ENCODE measurements at regions not wholly inside any gene's neighbourhood (a gene's known extent, or its start where the extent isn't known, plus 50 kb on each side); places are given as distances from the start of the nearest gene placed in this dataset.
"Not testable (repeated sequence)": the region's sequence is repeated elsewhere in the genome, so short reads cannot be mapped to it uniquely, and the experiment has no call there.

DNA sequence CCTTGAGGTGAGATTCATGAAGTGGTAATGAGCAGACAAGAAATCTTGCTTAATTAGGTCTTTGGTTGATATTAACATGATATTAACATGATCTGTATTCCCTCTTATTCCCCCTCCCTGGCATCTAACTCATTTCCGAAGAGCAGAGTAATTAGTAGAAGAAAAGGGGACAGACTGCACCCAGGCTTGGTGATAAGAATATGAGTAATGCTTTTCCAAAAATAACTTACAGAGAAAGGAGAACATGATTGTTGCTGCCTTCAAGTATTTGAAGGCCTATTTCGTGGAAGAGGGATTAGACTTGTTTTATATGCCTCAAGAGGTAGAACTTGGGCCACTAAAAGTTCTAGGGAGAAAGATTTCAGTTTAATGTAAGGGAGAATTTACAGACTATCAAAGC, 130.6 kb upstream of the ATP5MC3 start:
- DNase-seq = no peak

DNA sequence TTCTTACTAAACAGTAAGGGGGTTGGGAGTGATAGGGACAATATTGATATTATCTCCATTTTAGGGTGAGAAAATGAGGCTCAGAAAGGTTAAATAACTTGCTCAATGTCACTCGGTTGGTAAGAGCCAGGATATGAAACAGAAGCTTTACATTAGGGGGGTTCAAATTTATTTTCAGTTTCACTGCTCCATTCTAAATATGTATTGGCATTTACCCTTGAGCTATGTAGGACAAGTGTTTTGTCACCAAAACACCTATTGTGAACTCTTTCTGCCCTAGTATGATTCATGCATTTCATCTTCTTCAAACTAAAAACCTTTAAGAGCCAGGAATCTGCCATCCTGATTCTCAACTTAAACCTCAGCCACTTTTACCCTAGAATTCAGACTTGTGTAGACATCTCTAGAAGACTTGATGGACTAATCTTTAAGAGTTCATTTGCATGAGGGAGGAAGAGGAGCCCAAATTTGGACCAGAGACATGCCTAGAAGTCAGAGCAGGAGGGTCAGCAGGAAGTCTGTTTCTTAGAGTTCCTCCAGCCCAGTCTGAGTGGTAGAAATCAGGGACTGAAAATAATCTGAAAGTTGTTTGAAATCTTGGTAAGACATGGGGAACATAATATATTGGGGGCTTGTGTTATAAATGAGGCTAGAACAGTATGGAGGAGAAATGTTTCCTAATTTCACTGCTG, 129.4 kb upstream of the ATP5MC3 start:
- no peak for DNase-seq

DNA sequence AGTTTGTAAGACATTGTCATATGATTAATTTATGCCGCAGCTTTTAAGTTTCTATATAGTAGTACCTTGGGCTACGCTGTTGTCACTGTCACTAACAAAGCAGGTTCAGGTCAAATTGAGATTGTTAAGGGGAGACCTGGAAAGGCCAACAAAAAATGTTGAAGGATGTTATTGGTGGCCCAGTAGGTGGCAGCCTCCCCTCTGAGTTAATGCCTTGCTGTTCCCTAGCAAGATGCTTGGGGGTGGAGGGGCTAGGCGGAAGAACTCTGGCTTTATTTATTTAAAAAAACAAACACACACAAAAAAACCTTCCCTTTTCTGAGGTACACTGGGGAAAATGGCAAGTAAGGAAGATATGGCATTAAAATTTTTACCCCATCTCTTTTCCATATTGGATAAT, 128.3 kb upstream of the ATP5MC3 start:
- peak; percentile 69 for DNase-seq

DNA sequence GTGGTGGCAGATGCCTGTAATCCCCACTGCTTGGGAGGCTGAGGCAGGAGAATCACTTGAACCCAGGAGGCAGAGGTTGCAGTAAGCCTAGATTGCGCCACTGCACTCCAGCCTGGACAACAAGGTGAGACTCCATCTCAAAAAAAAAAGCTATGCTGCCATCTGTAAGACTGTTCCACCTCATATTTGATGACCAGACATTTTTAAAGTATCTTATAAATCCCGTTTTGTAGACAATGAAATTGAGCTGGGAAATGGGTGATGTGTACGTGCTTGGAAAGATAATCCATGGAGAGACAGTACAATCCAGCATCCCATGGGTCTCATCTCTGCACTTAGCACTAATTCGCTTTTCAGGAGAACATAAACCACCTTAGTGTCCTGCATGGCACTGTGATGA, 126.5 kb upstream of the ATP5MC3 start:
- no peak for DNase-seq

DNA sequence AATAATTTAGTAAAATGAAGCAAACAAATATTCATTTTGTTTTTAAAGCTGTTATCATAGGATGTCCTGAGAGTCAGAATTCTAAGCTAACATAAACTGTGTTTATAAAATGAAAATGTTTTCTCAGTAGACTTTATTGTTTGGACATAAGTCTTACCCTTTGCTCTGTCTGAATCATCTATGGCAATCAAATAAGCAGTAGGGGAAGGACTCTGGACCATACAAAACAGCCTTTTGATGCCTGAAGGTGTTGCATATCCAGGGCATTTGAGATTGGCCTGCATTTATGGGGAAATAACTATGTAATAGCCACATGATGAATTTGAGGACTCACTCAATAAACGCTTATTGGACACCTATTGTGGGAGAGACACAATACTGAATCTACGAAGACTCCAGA, 123.0 kb upstream of the ATP5MC3 start:
- DNase-seq = no peak

DNA sequence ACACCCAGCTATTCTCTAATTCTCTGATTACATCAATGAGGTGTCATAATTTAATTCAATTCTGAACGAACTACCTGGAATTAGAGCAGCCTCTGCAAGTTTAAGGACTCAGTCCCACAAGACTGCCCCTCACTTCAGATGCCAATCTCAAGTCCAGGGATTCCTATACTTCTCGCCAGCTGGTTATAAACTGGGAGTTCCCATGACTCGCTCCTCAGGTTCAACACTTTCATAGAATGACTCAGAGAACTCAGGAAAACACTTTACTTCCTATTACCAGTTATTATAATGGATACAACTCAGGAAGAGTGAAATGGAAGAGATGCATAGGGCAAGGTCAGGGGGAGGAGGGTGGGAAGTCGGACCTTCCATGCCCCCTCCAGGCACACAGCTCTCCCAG, 112.3 kb upstream of the ATP5MC3 start:
- DNase-seq = no peak

DNA sequence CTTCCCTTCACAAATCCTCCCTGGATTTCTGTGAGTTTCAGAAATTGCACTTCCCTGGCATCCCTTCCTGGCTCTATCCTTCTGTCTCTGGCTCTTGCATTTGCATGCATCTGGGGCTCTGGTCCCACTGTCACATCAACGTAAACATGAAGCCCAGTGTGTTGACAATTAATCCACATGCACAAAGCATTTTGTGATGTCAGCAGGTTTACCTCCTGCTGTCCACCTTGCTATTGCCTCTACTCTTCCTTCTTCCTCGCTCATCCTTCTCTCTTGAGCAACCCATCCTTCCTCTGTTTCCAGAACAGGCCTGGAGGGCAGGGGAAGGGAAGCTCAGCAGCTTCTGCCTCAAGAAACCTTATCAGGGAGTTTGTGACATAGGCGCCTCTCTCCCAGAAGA, 111.7 kb upstream of the ATP5MC3 start:
- DNase-seq = no peak

DNA sequence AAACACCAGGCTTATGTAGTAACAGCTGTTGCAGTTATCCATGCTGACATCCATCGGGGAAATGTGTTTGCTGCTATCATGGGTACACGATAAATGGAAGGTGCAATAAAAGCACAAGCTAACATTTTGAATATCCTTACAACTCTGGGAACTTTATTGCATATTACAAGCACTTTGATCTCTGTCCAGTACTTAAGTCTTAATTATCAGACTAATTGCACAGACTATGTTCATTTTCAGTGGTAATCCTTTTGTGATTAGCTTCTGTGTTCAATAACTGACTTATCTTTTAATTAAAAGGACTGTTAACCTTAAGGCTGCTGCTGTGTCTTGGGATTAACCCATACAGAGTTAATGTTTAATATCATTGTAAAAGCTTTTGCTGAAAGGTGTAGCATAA, 101.4 kb upstream of the ATP5MC3 start:
- DNase-seq = no peak

DNA sequence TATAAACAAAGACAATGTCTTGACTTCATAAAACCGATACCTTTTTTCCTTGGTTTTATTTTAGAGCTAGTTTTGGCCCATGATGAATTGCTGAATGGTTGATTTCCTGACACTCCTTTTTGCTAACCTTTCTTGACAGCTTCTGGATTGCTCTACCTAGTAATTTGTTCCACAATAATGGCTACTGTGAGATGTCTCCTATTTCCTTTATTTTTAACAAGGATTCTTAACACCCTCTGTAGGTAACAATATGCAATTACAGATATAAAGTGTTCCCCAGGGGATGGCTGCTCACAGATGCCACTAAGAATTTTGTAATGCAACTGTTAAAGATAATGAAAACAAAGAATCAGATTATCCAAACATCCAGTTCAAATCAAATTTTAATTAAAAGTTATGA, 100.8 kb upstream of the ATP5MC3 start:
- DNase-seq = peak; percentile 81

DNA sequence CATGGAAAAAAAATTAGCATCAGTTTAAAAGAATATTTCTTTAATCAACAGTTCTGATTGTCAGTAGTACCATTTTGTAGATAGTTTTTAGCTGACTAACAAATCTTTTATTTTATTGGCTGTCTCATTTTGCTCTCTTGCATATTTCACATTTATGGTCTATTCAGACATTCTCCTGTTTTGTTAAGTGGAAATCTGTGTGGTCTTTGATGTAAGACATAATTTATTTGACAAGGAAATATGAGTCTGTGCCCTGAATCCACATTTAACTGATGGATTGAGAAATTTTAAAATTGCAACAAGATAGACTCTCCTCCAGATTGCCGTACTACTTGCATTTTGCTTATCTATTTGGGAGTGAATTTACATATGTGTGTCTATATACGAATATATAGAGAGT, 96.3 kb upstream of the ATP5MC3 start:
- DNase-seq = no peak

DNA sequence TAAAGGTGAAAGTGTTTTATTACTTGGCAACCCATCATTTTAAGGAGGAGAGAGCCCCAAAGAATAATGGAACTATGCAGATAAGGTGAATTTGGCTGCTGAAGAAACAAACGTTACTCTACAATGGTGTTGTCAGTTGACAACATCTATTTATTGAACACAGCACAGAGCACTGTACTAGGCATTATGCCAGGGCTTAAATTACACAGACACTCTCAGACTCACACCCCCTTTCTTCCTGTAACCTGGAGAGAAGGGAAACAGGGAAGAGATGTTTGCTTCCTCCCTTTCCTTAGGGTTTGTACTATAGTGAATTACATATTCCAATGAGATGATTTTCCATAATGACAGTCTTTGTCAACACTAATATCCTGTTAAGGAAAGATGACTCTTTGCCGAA, 94.0 kb upstream of the ATP5MC3 start:
- peak; percentile 63 for DNase-seq

DNA sequence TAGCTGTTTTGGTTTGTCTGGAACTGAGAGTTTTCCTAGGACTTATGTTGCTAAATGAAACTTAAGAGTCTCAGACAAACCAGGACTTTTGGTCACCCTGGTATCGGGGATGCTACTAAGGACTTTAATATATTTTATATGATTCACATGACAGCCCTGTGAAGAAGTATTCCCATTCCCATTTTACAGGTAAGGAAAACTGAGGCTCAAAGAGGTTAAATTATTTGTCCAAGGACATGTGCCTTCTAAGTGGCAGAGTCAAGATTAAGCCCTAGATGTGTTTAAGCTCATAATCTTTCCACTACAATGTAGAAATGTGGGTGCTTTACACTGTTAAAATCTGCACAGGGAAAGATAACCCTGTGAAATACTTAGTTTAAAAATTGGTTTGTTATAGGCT, 77.7 kb upstream of the ATP5MC3 start:
- DNase-seq = no peak

DNA sequence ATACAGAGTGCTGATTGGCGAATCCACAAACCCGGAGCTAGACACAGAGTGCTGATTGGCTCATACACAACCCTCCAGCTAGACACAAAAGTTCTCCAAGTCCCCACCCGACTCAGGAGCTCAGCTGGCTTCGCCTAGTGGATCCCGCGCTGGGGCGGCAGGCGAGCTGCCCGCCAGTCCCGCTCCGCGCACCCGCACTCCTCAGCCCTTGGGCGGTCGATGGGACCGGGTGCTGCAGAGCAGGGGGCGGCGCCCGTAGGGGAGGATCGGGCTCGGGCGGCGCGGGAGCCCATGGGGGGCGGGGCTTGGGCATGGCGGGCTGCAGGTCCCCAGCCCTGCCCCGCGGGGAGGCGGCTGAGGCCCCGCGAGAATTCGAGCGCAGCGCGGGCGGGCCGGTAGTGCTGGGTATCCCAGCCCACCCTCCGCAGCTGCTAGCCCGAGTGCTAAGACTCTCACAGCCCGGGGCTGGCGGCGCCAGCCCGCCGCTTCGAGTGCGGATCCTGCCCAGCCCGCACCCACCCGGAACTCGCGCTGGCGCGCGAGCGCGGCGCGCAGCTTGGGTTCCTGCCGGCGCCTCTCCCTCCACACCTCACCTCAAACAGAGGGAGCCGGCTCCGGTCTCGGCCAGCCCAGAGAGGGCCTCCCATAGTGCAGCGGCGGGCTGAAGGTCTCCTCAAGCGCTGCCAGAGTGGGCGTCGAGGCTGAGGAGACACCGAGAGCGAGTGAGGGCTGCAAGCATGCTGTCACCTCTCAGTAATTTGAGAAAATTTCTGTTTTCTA, 75.5 kb upstream of the ATP5MC3 start:
- no peak for DNase-seq

DNA sequence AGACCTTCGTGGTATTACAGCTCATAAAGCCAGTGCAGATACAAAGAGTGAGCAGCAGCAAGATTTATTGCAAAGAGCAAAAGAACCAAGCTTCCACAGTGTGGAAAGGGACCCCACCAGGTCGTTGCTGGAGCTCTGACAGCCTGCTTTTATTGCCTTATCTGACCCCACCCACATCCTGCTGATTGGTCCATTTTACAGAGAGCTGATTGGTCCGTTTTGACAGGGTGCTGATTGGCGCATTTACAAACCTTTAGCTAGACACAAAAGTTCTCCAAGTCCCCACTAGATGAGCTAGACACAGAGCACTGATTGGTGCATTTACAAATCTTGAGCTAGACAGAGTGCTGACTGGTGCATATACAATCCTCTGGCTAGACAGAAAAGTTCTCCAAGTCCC, 74.9 kb upstream of the ATP5MC3 start:
- DNase-seq = not testable (repeated sequence)

DNA sequence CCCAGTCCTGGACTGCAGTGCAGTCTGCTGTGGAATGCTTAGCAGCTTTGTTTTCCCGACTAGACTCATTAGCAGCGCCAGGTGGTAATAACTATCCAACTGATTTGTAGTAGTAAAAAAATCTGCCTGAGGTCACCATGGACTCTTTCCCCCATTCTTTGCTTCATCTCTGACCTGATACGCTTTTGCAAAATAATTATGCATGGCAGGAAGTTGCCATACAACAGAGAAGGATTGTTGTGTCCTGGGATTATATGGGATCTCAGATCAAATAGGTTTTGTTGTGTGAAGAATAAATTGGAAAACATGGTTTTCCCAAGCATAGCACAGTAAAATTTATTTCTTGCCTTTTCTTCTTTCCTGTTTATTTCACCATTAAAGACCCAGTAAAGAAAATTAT, 72.4 kb upstream of the ATP5MC3 start:
- no peak for DNase-seq

DNA sequence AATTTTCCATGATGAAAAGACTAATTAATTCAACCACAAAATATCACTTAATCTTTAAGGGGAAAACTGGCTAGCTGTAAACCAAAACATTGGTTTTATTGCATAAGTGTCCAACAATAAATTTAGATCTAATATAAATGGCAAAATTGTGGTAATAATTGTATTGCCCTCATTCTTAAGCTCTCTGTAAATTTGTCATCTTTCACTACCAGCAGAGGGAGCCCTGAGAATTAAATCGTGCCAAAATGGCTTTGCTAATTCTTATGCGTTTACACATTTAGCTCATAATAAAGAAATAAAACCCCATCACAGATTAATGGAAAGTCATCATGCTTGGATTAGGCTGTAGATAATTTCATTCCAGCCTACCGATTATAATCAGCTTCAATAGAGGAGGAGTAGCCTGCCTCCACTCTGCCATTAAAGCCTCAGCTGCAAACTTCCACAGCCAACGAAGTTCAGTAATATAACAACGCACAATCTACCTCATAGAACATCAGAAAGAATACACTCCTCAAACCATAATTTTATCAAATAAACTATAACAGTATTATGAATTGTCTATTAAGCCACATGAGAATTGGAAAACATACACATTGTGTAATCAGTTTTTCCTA, 70.0 kb upstream of the ATP5MC3 start:
- DNase-seq = peak; percentile 41

DNA sequence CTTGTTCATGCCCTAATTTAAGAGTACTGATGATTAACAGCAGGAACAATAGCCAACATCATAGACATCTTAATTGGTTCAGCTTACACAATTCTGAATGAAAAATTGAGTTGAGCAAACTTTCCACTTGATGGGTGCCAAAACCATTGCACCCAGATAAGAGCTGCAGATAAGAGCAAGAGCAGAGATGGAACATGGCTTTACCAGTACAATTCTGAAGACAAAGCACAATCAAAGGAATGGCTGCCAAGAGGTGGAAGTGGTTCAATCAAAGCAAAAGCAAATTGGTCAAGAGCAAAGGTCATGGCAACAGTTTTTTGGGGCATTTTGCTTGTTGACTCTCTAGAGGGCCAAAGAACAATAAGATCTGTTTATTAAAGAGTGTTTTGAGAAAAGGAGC, 65.6 kb upstream of the ATP5MC3 start:
- DNase-seq = no peak

DNA sequence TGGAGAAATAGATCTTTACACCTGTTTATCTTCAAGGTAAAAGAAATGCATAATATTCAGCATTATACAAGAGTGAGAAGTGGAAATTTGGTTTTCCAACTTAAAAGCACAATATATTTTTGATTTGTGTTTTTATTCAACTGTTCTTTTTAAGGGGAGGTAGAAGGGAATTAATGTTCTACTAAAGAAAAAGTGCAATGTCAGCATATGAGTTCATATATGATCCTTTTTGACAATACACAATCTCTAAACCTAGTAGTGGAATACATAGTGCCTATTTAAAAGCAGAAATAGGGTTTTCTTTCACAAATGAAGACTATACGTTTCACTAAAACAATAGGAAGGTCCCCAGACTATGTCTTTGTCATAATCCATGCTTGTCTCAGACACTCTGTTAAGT, 63.2 kb upstream of the ATP5MC3 start:
- no peak for DNase-seq

DNA sequence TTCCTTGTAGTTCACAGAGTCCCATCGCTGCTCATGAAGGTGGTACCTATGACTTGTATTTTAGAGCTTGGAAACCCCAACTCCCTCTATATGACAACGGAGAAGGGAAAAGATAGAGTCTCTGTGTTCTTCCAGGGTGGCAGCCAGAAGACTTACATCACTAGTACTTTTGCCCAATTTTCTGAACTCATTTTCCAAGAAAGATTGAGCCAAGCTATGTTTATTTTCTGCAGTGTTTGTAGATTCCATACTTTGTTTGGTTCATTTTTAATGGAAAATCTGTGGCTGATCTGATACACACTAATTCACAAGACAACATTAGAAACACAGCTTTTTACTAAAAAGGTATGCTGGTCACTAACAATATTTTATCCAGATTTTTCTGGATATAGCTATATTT, 60.2 kb upstream of the ATP5MC3 start:
- no peak for DNase-seq

DNA sequence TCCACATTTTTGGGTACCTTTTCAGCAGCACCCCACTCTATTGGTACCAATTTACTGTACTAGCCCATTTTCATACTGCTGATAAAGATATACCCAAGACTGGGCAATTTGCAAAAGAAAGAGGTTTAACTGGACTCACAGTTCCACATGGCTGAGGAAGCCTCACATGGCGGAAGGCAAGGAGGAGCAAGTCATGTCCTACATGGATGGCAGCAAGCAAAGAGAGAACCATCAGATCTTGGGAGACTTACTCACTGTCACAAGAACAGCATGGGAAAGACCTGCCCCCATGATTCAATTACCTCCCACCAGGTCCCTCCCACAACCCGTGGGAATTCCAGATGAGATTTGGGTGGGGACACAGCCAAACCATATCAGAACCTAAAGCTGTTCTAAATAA, 58.5 kb upstream of the ATP5MC3 start:
- DNase-seq = not testable (repeated sequence)

DNA sequence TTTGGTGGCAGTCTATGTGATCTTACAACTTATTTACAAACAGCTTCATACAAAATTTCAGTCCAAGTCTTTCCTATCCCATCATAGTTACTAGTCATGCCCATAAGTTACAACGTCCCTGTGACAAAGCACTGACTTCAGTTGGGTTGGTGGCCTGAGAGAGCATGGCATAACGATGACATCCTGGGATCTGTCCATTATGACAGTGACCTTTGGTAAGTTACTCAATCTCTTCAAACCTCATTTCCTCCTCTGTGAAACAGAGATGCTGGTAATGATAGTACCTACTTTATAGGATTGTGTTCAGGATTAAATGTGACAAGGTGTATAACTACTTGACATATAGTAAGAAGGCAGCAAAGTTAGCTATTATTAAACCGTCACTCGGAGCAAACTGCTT, 55.4 kb upstream of the ATP5MC3 start:
- no peak for DNase-seq

DNA sequence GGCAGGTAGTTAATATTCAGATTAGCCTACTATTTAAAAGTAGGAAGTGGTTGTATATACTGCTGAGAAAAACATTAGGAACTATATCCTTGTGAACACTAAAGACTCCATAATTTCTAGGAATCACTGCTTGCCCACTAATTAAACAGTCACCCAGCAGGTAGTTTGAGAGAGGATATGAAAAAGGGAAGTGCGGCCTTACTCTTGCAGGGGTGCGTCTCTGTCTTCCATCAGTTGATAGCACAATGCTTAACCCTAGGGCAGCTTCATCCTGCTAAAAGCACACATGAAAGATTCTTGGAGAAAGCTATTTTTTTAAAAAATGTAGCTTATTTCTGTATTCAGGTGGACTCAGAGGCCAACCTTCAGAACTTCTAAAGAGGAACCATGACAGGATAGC, 53.1 kb upstream of the ATP5MC3 start:
- DNase-seq = no peak

DNA sequence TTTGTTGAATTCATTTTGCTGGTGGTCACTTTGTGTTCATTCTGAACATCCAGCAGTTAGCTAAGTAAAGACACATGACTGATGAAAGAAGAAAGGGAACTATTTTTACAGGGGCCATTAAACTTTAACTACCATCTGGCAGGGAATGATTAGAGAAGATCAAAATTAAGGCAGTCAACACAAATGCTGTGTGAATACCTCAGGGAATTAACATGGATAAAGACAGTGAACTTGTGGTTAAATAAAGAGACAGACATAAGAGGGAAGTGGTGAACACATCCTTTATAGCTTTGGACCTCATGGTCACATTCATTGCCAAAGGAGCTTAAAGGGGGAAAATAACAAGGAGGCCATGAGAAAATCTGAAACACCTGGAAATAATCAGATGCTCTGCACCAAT, 52.6 kb upstream of the ATP5MC3 start:
- no peak for DNase-seq

DNA sequence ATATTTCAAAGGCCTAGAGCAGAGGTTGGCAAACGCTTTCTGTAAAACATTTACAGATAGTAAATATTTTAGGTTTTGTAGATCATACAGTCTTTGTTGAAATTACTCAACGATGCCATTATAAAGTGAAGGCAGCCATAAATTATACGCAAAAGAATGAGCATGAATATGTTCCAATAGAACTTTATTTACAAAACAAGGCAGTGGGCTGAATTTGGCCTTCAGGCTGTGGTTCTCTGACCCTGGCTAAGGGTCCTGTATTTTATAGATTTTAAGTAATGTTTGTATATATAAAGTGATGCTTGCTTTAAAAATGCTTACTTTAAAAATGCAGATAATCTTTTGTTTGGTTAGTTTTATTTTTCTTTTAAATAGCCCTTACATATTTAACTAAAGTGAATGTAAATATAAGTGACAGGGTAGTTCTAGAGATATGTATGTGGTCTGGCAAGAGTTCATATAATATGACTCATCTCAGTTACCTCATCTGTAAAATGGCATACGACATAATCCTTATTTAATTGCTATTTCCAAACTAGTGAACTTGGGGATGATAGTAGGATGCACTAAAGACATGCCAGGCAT, 51.7 kb upstream of the ATP5MC3 start:
- DNase-seq = no peak
